HuH-7.5 (cell line): ENCODE measurements at regions not wholly inside any gene's neighbourhood (a gene's known extent, or its start where the extent isn't known, plus 50 kb on each side); places are given as distances from the start of the nearest gene placed in this dataset.

Experiments
- DNase-seq: peaks from one replicate; pipeline ENCODE4 v3.0.0; 2011; ENCODE audit warnings: low spot score

GRCh38 chr14:80446356-80446755, 235.1 kb upstream of the DIO2 start:
- DNase-seq: no peak

- no peak for DNase-seq
These were observed 234.3 kb upstream of the DIO2 start for GRCh38 chr14:80445605-80446004.

- DNase-seq: no peak
These were observed 223.4 kb upstream of the DIO2 start for GRCh38 chr14:80434574-80435321.

GRCh38 chr14:80433811-80434210, 222.5 kb upstream of the DIO2 start:
- DNase-seq: no peak

- no peak for DNase-seq
These were observed 217.4 kb upstream of the DIO2 start for GRCh38 chr14:80428671-80429070.

- no peak for DNase-seq
These were observed 216.9 kb upstream of the DIO2 start for GRCh38 chr14:80428171-80428570.

- no peak for DNase-seq
These were observed 215.8 kb upstream of the DIO2 start for GRCh38 chr14:80427101-80427500.

GRCh38 chr14:80426683-80427082, 215.4 kb upstream of the DIO2 start:
- no peak for DNase-seq

GRCh38 chr14:80425686-80426085, 214.4 kb upstream of the DIO2 start:
- DNase-seq: no peak

- no peak for DNase-seq
These were observed 208.5 kb upstream of the DIO2 start for GRCh38 chr14:80419769-80420168.

- DNase-seq: no peak
These were observed 208.0 kb upstream of the DIO2 start for GRCh38 chr14:80419345-80419744.

- no peak for DNase-seq
These were observed 204.3 kb upstream of the DIO2 start for GRCh38 chr14:80415636-80416035.

GRCh38 chr14:80414080-80414479, 202.8 kb upstream of the DIO2 start:
- DNase-seq: no peak

GRCh38 chr14:80404413-80404812, 193.1 kb upstream of the DIO2 start:
- no peak for DNase-seq

GRCh38 chr14:80403036-80403435, 191.7 kb upstream of the DIO2 start:
- no peak for DNase-seq

GRCh38 chr14:80395031-80395430, 183.7 kb upstream of the DIO2 start:
- no peak for DNase-seq

- DNase-seq: no peak
These were observed 182.5 kb upstream of the DIO2 start for GRCh38 chr14:80393766-80394165.

- no peak for DNase-seq
These were observed 179.6 kb upstream of the DIO2 start for GRCh38 chr14:80390906-80391305.

- DNase-seq: no peak
These were observed 177.8 kb upstream of the DIO2 start for GRCh38 chr14:80388980-80389711.

- DNase-seq: no peak
These were observed 176.3 kb upstream of the DIO2 start for GRCh38 chr14:80387563-80387981.

GRCh38 chr14:80385336-80385735, 174.0 kb upstream of the DIO2 start:
- no peak for DNase-seq

- DNase-seq: no peak
These were observed 171.9 kb upstream of the DIO2 start for GRCh38 chr14:80383223-80383622.

GRCh38 chr14:80381807-80382363, 170.6 kb upstream of the DIO2 start:
- DNase-seq: no peak
